PC-3 (cell line): ENCODE measurements at regions not wholly inside any gene's neighbourhood (a gene's known extent, or its start where the extent isn't known, plus 50 kb on each side); places are given as distances from the start of the nearest gene placed in this dataset.

Experiments
- ATAC-seq: fragments of 200-7000 bp; cut with Tn5 transposase; 2 replicates; pipeline ENCODE4 v1.9.1; 2020; ENCODE audit warnings: mild to moderate bottlenecking, moderate library complexity
- BruUV-seq: library from RNA; stranded (reverse); fragments of 400-500 nt; replicated peaks from 2 replicates; lab custom pipeline; 2021; lab: Mats Ljungman, UMichigan
- CTCF ChIA-PET: fragments of 300-600 bp; sonication (Branson Sonifier 250); formaldehyde crosslinking; loops from one replicate; lab custom pipeline; 2022; ENCODE audit warnings: antibody characterized with exemption; lab: Charles Lee
- POLR2A ChIA-PET: fragments of 300-600 bp; sonication (Branson Sonifier 250); formaldehyde crosslinking; loops from one replicate; lab custom pipeline; 2022; ENCODE audit warnings: antibody characterized with exemption; ENCODE audit not compliant: unreplicated experiment; lab: Charles Lee
- DNase-seq: peaks from one replicate; pipeline ENCODE4 v3.0.0-alpha.2; 2015
- H2AFZ ChIP-seq: fragments of 300-600 bp; sonication (generic); 2 replicates; pipeline ENCODE4 v1.6.0; 2016; ENCODE audit warnings: antibody characterized with exemption, low read length
- H3F3A ChIP-seq: fragments of 300-600 bp; sonication (generic); one replicate; pipeline ENCODE4 v1.6.0; 2017; ENCODE audit warnings: antibody characterized with exemption, low read length, control low read depth, mild to moderate bottlenecking; ENCODE audit not compliant: unreplicated experiment
- H3K27ac ChIP-seq: fragments of 300-600 bp; sonication (generic); 2 replicates; pipeline ENCODE4 v1.5.1; 2016; ENCODE audit warnings: mild to moderate bottlenecking, low read length
- H3K27me3 ChIP-seq: fragments of 300-600 bp; sonication (generic); 2 replicates; pipeline ENCODE4 v1.6.1; 2016; ENCODE audit warnings: low read length, mixed read lengths
- H3K36me3 ChIP-seq: fragments of 300-600 bp; sonication (generic); 2 replicates; pipeline ENCODE4 v1.6.1; 2016; ENCODE audit warnings: low read depth, mixed run types, low read length, mixed read lengths
- H3K4me1 ChIP-seq: fragments of 300-600 bp; sonication (generic); 2 replicates; pipeline ENCODE4 v1.5.1; 2016; ENCODE audit warnings: low read length; ENCODE audit not compliant: insufficient read depth
- H3K4me2 ChIP-seq: fragments of 300-600 bp; sonication (generic); 2 replicates; pipeline ENCODE4 v1.6.0; 2016; ENCODE audit warnings: low read length
- H3K4me3 ChIP-seq: fragments of 300-600 bp; sonication (generic); 2 replicates; pipeline ENCODE4 v1.5.1; 2016; ENCODE audit warnings: mild to moderate bottlenecking, low read length, mixed read lengths
- H3K79me2 ChIP-seq: fragments of 300-600 bp; sonication (generic); 2 replicates; pipeline ENCODE4 v1.6.1; 2017; ENCODE audit warnings: low read length, mixed read lengths
- H3K9ac ChIP-seq: fragments of 300-600 bp; sonication (generic); 2 replicates; pipeline ENCODE4 v1.6.0; 2016; ENCODE audit warnings: mild to moderate bottlenecking, low read length
- H3K9me2 ChIP-seq: fragments of 300-600 bp; sonication (generic); replicated peaks from 2 replicates; pipeline ENCODE4 v1.6.1; 2016; ENCODE audit warnings: mixed run types, low read length, mixed read lengths
- H3K9me3 ChIP-seq: fragments of 300-600 bp; sonication (generic); 2 replicates; pipeline ENCODE4 v1.6.1; 2016; ENCODE audit warnings: low read length, mixed read lengths
- H4K20me1 ChIP-seq: fragments of 300-600 bp; sonication (generic); 2 replicates; pipeline ENCODE4 v1.6.1; 2016; ENCODE audit warnings: low read length, mixed read lengths
- EZH2 ChIP-seq: fragments of 300-600 bp; sonication (generic); IDR thresholded peaks from one replicate; pipeline ENCODE4 v1.6.1; 2017; ENCODE audit warnings: antibody characterized with exemption, mild to moderate bottlenecking, low read length; ENCODE audit not compliant: unreplicated experiment
- EZH2phosphoT487 ChIP-seq: fragments of 300-600 bp; sonication (generic); IDR thresholded peaks from 2 replicates; pipeline ENCODE4 v1.6.1; 2018; ENCODE audit warnings: mild to moderate bottlenecking, antibody characterized with exemption, low read length, borderline replicate concordance
- intact Hi-C: fragments of 100-400 bp; cut with micrococcal nuclease; formaldehyde crosslinking; loops from 2 replicates; pipeline ENCODE4 v1.9.0; 2023
- TF ChIP-seq, protein P1 (sequence below): fragments of 300-600 bp; sonication (generic); conservative IDR thresholded peaks from 2 replicates; pipeline ENCODE4 v1.5.1; 2017; ENCODE audit warnings: antibody characterized with exemption, low read depth, mild to moderate bottlenecking, low read length

DNA sequence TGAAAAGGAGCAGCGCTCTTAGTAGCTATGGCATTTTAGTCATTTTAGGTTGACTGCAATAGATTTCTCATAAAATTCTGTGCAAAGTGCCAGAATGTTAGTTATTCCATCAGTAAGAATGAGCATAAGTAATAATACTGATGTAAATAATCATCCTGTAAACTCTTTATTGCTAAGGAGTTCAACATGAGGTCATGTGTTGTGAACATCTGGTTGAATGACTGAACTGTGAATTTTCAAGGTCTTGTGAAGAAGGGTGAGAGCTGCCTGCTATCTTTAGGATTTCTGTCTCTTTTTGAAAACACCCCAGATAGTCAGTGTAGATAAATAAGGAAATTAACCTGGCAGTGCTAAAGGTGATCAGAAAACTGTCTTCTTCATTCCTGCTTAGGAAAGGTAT is 333.4 kb upstream of the TBC1D5 start:
- TF ChIP-seq EZH2phosphoT487 (no peak), EZH2 (no peak)
- TF ChIP-seq, protein P1, sequence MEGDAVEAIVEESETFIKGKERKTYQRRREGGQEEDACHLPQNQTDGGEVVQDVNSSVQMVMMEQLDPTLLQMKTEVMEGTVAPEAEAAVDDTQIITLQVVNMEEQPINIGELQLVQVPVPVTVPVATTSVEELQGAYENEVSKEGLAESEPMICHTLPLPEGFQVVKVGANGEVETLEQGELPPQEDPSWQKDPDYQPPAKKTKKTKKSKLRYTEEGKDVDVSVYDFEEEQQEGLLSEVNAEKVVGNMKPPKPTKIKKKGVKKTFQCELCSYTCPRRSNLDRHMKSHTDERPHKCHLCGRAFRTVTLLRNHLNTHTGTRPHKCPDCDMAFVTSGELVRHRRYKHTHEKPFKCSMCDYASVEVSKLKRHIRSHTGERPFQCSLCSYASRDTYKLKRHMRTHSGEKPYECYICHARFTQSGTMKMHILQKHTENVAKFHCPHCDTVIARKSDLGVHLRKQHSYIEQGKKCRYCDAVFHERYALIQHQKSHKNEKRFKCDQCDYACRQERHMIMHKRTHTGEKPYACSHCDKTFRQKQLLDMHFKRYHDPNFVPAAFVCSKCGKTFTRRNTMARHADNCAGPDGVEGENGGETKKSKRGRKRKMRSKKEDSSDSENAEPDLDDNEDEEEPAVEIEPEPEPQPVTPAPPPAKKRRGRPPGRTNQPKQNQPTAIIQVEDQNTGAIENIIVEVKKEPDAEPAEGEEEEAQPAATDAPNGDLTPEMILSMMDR, result no peak
- no peaks in the 10 kb centered on the region for H3K9me2 ChIP-seq
- H3K9me3 ChIP-seq, result no peaks in the 10 kb centered on the region
- ATAC-seq (no peak), DNase-seq (no peak)
- CTCF ChIA-PET, result no interaction called here
- no peak overlapping the region for H3K4me3 ChIP-seq
- no peaks in the 10 kb centered on the region for H3K79me2 ChIP-seq
- no peak overlapping the region for H3K9ac ChIP-seq
- H3K27ac ChIP-seq, result no peak overlapping the region
- intact Hi-C loops, result no loop called here
- no peaks in the 10 kb centered on the region for H3F3A ChIP-seq
- H3K4me2 ChIP-seq, result no peak overlapping the region
- no TSS peak for BruUV-seq
- POLR2A ChIA-PET, result no interaction called here
- no peaks in the 10 kb centered on the region for H3K36me3 ChIP-seq
- H4K20me1 ChIP-seq, result no peaks in the 10 kb centered on the region
- no peaks in the 10 kb centered on the region for H3K27me3 ChIP-seq
- H3K4me1 ChIP-seq, result peaks cover 32% of the 10 kb centered on the region
- no peak overlapping the region for H2AFZ ChIP-seq

DNA sequence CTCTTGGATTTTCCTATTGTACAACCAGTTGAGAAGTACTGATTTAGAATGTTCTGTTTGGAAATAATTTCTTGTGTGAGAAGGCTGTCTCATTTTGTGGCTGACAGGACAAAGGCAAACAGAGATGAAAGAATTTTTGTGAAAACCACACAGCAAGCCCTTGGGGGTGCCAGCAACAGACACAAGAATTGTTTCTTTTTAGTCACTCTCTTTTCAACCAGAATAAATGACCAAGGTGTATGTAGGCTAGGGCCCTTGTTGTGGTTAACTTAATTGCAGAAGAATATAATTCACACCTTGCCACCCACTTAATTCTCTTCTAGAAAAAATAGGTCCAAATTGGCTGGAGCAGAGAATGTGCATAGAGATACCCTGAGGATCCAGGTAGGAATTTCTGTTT is 329.4 kb upstream of the TBC1D5 start:
- Histone ChIP-seq H3K9me3 (no peaks in the 10 kb centered on the region), H3K79me2 (no peaks in the 10 kb centered on the region), H3K27me3 (no peaks in the 10 kb centered on the region), H3K36me3 (no peaks in the 10 kb centered on the region), H2AFZ (no peak overlapping the region), H3K4me2 (no peak overlapping the region), H3F3A (no peaks in the 10 kb centered on the region), H4K20me1 (no peaks in the 10 kb centered on the region), H3K9ac (no peak overlapping the region), H3K4me3 (no peak overlapping the region), H3K4me1 (peaks cover 45% of the 10 kb centered on the region), H3K9me2 (no peaks in the 10 kb centered on the region), H3K27ac (no peak overlapping the region)
- no peak for TF ChIP-seq EZH2phosphoT487
- TF ChIP-seq, protein P1, result no peak
- no peak for TF ChIP-seq EZH2
- ATAC-seq, result no peak
- DNase-seq, result peak; percentile 38
- POLR2A ChIA-PET, result no interaction called here
- no TSS peak for BruUV-seq
- intact Hi-C loops, result no loop called here
- CTCF ChIA-PET, result no interaction called here

DNA sequence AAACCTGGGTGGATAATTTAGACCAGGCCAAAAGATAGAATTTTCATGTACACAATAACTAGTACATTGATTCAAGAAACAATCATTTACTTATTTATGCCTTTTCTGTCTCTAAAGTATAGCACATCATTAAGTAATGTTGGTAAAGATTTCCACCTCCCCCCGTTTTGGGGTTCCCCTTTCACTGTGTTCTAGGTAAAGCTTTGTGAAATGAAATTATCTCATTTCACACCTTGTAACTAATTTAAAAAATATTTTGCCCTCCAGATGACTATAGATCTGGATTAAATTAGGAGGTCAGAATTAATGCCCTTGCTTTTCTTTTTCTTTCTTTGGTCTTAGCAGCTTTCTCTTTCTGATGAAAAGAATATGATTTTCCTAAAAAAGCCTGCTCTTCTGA is 328.5 kb upstream of the TBC1D5 start:
- H3F3A ChIP-seq, result no peaks in the 10 kb centered on the region
- ChIA-PET POLR2A (no interaction called here), CTCF (interaction anchor here (0.7 kb wide), 1 partner anchor 727 kb away, joined by 3 read pairs; no protein-coding TSS in a partner anchor)
- H3K9me2 ChIP-seq, result no peaks in the 10 kb centered on the region
- ATAC-seq (no peak), DNase-seq (no peak)
- no peak overlapping the region for H3K4me2 ChIP-seq
- H3K4me3 ChIP-seq, result no peak overlapping the region
- BruUV-seq, result no TSS peak
- TF ChIP-seq EZH2phosphoT487 (no peak), EZH2 (no peak)
- TF ChIP-seq, protein P1, result no peak
- H3K27me3 ChIP-seq, result no peaks in the 10 kb centered on the region
- no peak overlapping the region for H3K27ac ChIP-seq
- no peaks in the 10 kb centered on the region for H3K9me3 ChIP-seq
- no peak overlapping the region for H3K9ac ChIP-seq
- H3K79me2 ChIP-seq, result no peaks in the 10 kb centered on the region
- no peak overlapping the region for H2AFZ ChIP-seq
- H3K36me3 ChIP-seq, result no peaks in the 10 kb centered on the region
- peaks cover 45% of the 10 kb centered on the region for H3K4me1 ChIP-seq
- H4K20me1 ChIP-seq, result no peaks in the 10 kb centered on the region
- intact Hi-C loops, result no loop called here
